ENCODE measurements at regions not wholly inside any gene's neighbourhood (a gene's known extent, or its start where the extent isn't known, plus 50 kb on each side); places are given as distances from the start of the nearest gene placed in this dataset.

GRCh38 chr1:178573330-178573729 is 60.4 kb downstream of the TEX35 start (continued):
- TF ChIP-seq, protein P1, sequence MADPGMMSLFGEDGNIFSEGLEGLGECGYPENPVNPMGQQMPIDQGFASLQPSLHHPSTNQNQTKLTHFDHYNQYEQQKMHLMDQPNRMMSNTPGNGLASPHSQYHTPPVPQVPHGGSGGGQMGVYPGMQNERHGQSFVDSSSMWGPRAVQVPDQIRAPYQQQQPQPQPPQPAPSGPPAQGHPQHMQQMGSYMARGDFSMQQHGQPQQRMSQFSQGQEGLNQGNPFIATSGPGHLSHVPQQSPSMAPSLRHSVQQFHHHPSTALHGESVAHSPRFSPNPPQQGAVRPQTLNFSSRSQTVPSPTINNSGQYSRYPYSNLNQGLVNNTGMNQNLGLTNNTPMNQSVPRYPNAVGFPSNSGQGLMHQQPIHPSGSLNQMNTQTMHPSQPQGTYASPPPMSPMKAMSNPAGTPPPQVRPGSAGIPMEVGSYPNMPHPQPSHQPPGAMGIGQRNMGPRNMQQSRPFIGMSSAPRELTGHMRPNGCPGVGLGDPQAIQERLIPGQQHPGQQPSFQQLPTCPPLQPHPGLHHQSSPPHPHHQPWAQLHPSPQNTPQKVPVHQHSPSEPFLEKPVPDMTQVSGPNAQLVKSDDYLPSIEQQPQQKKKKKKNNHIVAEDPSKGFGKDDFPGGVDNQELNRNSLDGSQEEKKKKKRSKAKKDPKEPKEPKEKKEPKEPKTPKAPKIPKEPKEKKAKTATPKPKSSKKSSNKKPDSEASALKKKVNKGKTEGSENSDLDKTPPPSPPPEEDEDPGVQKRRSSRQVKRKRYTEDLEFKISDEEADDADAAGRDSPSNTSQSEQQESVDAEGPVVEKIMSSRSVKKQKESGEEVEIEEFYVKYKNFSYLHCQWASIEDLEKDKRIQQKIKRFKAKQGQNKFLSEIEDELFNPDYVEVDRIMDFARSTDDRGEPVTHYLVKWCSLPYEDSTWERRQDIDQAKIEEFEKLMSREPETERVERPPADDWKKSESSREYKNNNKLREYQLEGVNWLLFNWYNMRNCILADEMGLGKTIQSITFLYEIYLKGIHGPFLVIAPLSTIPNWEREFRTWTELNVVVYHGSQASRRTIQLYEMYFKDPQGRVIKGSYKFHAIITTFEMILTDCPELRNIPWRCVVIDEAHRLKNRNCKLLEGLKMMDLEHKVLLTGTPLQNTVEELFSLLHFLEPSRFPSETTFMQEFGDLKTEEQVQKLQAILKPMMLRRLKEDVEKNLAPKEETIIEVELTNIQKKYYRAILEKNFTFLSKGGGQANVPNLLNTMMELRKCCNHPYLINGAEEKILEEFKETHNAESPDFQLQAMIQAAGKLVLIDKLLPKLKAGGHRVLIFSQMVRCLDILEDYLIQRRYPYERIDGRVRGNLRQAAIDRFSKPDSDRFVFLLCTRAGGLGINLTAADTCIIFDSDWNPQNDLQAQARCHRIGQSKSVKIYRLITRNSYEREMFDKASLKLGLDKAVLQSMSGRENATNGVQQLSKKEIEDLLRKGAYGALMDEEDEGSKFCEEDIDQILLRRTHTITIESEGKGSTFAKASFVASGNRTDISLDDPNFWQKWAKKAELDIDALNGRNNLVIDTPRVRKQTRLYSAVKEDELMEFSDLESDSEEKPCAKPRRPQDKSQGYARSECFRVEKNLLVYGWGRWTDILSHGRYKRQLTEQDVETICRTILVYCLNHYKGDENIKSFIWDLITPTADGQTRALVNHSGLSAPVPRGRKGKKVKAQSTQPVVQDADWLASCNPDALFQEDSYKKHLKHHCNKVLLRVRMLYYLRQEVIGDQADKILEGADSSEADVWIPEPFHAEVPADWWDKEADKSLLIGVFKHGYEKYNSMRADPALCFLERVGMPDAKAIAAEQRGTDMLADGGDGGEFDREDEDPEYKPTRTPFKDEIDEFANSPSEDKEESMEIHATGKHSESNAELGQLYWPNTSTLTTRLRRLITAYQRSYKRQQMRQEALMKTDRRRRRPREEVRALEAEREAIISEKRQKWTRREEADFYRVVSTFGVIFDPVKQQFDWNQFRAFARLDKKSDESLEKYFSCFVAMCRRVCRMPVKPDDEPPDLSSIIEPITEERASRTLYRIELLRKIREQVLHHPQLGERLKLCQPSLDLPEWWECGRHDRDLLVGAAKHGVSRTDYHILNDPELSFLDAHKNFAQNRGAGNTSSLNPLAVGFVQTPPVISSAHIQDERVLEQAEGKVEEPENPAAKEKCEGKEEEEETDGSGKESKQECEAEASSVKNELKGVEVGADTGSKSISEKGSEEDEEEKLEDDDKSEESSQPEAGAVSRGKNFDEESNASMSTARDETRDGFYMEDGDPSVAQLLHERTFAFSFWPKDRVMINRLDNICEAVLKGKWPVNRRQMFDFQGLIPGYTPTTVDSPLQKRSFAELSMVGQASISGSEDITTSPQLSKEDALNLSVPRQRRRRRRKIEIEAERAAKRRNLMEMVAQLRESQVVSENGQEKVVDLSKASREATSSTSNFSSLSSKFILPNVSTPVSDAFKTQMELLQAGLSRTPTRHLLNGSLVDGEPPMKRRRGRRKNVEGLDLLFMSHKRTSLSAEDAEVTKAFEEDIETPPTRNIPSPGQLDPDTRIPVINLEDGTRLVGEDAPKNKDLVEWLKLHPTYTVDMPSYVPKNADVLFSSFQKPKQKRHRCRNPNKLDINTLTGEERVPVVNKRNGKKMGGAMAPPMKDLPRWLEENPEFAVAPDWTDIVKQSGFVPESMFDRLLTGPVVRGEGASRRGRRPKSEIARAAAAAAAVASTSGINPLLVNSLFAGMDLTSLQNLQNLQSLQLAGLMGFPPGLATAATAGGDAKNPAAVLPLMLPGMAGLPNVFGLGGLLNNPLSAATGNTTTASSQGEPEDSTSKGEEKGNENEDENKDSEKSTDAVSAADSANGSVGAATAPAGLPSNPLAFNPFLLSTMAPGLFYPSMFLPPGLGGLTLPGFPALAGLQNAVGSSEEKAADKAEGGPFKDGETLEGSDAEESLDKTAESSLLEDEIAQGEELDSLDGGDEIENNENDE (IDR thresholded peaks at IDR 0.05; ENCODE audit: insufficient replicate concordance, low read length), result no peak
- TF ChIP-seq JUND (IDR thresholded peaks at IDR 0.05; ENCODE audit: low read length), result no peak
- TF ChIP-seq SAP30 (IDR thresholded peaks at IDR 0.05; ENCODE audit: insufficient read depth, insufficient replicate concordance, low read length), result no peak
- TF ChIP-seq SUZ12 (IDR thresholded peaks at IDR 0.05; ENCODE audit: low read length), result no peak
